Stimulated activated CD8-positive, alpha-beta memory T cell treated with anti-CD3 and anti-CD28 coated beads, Interleukin-15, amount 100 ng/mL, for 1 hour (primary cell): ENCODE measurements at regions not wholly inside any gene's neighbourhood (a gene's known extent, or its start where the extent isn't known, plus 50 kb on each side); places are given as distances from the start of the nearest gene placed in this dataset.

Source experiments
- DNase-seq: peaks from one replicate; pipeline ENCODE4 v3.0.0-alpha.2; 2020; ENCODE audit warnings: low read depth

DNA sequence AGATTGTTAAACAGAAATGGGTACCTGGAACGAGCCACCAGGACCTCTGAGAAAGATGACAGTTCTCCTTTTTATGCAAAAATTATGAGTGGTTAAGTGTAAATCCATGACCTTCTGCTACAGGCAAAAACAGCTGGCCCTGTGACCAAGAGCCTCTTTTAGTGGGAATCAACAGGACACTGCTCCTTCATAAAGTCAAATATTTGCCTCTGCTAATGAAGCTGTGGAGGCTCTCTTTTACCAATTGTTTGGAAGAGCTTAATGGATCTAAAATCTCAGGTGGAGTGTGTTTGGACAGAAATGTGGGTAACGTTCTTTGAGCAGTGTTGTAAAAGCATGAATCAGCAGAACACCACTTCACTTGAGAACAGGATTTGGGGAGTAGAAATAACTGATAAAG, 117.5 kb upstream of the PCSK2 start:
- no peak for DNase-seq

DNA sequence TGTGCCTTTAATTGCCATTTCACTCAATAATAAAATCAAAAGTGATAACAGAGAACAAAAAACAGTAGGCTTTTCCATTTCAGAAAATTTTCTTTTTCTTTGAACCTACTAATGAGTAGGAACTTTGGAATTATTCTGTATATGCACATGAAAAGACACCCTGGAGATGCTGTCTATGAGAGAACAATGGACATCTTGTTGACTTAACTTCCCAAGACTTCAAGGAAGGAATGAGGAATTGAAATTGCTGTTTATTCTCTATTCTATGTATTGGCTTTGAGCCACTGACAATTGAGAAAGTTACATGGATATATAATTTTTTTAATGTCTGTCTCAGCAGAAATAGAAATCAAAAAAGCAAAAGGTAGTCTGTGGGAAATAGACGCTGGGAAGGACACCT, 98.6 kb upstream of the PCSK2 start:
- no peak for DNase-seq

DNA sequence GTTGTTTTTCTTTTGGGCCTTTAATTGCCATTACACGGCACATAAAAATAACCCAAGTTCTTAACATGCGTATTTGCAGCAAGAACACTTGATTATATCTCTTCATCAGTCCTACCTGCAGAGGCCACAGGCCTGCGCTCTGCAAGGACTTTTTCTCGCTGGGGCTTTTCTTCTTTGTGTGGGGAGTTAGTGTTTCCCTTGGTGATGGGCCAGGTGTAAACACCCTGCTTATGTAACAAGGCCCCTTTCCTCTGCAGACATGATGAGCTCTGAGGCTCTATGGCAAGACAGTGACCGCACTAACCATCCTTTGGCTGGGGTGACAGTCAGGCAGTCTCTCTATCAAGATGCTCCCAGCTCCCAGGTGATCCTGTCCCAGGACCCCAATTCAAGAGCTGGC, 97.8 kb upstream of the PCSK2 start:
- DNase-seq: no peak

DNA sequence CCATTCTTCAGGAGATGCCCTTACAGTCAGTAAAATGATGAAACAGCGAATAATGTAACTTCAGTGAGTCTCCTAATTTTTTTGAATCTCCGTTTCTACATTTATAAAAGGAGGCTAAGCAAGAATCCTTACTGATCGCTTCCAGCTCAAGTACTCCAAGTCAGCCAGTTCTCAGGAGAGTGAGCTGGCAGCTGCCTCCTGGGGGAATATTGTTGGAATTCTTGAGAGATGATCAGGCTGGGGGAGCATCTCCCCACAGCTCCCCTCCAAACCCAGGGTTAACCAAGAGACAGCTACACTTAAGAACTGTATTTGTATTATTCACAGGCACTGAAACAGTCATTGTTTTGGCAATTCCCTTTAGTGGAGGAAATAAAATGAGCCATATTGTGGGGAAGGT, 89.1 kb upstream of the PCSK2 start:
- DNase-seq: no peak

DNA sequence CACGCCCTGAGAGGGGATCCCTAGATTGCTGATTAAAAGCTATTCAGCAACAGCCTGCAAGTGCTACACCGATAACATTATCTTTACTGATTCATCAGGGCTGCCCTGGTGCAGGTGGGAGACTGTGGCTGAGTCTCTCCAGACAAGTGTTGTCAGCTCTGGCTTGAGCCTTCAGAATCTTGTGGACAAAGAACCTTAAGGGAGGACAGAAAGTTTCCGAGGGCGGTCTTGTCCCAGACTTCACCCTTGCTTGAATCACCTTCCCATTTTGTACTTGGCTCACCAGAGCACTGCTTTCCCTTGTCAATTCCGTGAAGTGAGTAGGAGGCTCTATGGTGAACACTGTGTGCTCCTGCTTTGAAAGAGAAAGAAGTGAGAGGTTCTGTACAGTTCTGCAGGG, 88.6 kb upstream of the PCSK2 start:
- DNase-seq: no peak

DNA sequence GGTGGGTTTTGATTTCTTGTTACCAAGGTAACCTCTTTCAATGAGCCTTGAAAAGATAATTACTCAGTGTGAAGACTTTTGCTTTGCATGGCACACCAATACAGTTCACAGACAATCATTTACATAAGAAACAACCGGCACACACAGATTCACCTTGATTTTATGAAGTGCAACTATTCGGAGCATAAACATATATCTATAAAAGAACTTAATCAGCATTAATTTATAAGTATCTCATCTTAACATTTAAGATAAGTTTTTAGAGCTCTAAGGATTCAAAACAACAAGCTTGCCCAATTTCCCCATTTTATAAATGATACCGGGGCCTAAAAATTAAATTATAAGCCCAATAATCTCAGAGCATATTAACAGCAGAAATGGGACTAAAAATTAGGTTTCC, 85.9 kb upstream of the PCSK2 start:
- no peak for DNase-seq

DNA sequence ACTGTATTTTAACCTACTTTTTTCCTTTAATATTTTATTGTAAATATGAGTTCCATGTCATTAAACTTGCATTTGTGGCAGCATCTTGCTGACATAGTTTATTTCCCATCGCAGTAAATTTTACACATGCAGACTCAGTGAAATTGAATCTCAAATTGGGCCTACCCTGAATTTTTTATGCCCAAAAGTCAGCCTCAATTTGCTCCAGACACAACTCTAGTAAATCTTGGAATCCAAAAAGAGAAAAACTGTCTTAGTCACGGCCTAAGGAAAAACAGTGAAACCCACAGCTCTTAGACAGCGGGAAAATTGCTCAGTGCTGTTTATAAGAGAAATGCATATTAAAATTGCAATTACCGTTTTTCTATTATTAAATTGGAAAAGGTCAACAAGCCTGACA, 85.3 kb upstream of the PCSK2 start:
- no peak for DNase-seq

GRCh38 chr20:17142666-17143065, 84.2 kb upstream of the PCSK2 start:
- no peak for DNase-seq

DNA sequence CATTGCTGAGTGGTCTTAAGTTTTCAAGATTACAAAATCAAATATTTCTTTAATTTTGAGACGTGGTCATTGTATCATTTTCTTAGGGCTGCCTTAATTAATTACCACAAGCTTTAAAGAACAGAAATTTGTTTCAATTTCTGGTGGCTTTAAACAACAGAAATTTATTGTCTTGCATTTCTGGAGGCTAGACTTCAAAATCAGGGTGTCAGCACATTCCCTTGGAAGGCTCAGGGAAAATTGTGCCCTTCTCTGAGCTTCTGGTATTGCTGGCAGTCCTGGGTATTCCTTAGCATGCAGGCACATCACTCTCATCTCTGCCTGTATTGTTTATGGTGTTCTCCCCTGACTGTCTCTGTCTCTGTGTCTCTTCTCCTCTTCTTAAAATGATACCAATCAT, 76.0 kb upstream of the PCSK2 start:
- DNase-seq: no peak

GRCh38 chr20:17155401-17155800, 71.4 kb upstream of the PCSK2 start:
- no peak for DNase-seq

- no peak for DNase-seq
Measured at GRCh38 chr20:17158701-17159100, 68.1 kb upstream of the PCSK2 start.

DNA sequence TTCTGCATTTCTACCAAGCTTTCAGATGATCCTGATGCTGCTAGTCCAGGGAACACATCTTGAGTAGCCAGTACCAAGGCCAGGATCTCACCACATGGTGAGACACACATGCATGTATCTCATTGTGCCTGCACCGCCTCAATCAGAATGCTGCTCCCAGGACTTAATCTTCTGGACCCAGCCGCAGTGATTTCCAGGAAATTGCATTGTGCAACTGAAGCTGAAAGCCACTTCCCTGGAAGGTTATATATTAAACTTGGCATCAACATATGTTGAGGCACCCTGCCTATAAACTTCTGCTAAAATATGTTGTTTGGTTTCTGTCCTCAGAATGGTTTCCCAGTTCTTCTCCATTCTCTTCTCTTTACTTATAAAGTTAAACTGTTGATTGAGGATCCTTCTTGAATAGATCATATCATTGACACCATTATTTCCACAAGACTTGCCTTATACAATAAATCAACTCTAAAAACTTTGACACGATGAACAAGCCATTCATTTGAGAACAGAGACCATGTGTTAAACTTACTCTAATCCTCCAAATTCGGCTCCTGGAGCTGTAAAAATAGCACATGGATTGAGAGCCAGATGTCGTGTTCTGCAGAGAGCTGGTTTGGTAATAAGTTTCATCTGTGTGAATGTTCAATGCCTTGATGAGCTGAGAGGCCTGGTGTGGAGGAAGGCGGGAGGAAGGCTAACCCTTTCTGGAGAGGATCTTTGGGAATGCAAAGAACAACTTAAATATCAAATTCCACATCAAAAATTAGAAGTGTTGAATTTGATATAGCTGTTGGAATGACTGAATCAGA, 65.0 kb upstream of the PCSK2 start:
- no peak for DNase-seq

- DNase-seq: no peak
Measured at GRCh38 chr20:17168026-17168612, 58.7 kb upstream of the PCSK2 start.

DNA sequence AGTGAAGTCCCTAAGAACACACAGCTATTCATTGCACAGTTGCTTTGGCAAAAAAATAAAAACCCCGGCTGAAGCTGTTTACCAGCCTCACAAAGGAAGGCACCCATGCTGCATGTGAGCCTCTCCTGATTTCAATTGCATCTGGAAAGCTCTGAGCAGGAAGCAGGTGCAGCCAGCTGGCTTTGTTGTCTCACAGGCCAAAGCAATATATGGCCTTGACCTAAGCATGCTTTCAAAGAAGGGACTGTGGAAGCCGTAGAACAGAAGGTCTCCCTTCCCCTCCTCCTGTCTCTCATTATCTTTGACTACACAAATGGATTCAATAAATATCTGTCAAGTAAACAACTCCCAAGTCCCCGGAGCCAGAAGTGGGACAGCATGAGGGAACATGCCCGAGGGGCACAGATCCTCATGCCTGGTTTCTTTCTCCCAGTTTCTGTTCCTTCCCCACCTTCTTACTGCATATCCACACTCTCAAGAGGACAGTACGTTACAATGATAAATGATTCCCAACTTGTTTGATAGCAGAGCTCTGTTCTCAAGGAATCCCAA, 57.2 kb upstream of the PCSK2 start:
- DNase-seq: no peak

- DNase-seq: no peak
Measured at GRCh38 chr20:17171746-17172280, 55.0 kb upstream of the PCSK2 start.

GRCh38 chr20:17172836-17173516, 53.9 kb upstream of the PCSK2 start:
- no peak for DNase-seq
